GM18519 (cell line): ENCODE measurements at regions not wholly inside any gene's neighbourhood (a gene's known extent, or its start where the extent isn't known, plus 50 kb on each side); places are given as distances from the start of the nearest gene placed in this dataset.
"Not testable (repeated sequence)": the region's sequence is repeated elsewhere in the genome, so short reads cannot be mapped to it uniquely, and the experiment has no call there.

Experiments
- ATAC-seq: cut with Tn5 transposase; IDR thresholded peaks from one replicate; pipeline ENCODE4 v1.9.1; 2021; ENCODE audit warnings: mild to moderate bottlenecking, moderate library complexity; ENCODE audit not compliant: unreplicated experiment, low FRiP score

- ATAC-seq, result no peak
Observed at GRCh38 chr2:175439416-175439815, 257.9 kb upstream of the ATP5MC3 start.

- no peak for ATAC-seq
Observed at GRCh38 chr2:175437167-175437566, 255.7 kb upstream of the ATP5MC3 start.

DNA sequence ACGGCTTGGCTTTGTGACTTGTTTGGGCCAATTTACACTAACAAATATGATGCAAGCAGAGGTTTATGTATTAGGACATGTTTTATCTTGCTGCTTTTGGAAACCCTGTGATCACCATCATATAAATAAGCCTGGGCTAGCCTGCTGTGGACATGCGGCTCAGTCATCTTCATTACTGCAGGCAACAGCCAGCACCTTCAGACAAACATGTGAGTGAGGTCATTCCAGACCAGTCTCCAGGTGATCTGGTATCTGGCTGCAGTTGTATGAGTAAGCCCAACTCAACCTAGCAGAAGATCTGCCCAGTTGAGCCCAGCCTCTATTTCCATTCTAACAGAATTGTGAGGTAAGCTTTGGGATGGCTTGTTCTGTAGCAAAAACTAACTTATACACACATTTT, 254.6 kb upstream of the ATP5MC3 start:
- no peak for ATAC-seq

DNA sequence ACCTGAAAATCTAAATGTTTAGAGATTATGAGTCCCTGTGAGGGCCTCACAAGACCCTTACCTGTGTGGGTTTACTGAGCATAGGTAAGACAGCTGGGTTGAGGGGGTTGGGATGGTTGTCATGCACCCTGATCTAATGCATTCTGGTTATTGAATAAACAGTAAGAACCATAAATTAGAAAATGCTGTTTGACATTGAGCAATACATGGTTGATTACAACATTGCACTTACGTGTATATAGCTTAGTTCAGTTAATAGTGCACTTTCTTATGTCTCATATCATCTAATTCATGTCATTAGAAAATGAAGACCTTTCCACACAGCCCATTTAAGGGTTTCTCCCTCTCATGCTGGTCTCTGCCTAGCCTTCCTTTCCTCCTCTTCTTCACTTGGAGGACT, 253.5 kb upstream of the ATP5MC3 start:
- ATAC-seq, result no peak

GRCh38 chr2:175432793-175433192, 251.3 kb upstream of the ATP5MC3 start:
- no peak for ATAC-seq

DNA sequence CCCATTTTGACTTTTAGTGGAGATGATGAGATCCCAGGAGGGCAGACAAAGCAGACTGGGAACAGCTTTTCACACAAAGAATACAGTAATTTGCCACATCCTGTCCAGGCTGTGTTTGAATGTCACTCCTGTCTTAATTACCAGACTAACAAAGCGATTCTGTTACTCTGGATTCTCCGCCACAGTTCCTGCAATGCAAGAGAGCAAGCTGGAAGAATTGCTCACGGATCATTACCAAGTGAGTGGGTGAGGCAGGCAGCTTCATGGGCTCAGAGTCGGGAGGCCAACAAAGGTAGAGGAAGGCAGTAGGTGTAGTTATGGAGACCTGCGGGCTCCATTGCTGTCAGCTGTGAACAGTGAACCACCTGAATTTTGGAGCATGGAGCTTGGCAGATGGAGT, 250.5 kb upstream of the ATP5MC3 start:
- ATAC-seq, result no peak

DNA sequence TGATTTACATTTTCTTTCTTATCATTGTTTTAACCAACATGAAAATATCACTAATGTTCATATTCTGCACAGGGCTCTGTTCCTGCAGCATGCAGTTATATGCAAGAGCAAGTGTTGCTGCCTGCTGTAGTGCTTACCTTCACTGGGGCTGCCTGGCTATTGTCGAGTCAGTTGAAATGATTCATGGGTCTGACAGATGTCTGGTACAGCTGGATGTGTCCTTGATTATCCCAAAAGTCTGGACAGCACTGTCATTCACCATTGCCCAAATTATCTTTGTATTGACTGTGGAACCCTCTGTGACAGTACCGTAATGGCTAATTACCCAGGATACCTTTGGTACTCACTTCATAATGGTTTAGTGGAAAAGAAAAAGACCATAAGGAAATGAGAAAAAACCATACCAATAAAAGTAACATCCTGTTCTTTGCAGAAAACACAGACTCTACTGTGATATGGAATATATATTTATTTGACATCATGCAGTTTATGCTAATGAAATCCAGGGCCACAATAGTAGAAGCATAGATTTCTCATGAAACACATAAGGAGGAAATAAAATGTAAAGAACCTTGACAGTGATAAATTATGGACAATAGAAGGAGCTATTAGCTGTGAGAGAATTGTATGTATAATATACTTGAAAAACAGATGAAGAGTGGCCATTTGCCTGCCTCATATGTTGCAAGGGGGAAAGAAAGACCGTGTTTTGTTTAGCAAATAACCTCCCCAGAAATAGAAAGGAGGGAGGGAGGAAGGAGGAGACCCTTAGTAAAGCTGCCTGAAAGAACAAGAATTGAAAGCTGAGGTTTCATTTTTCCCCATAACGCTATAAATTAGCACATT, 249.8 kb upstream of the ATP5MC3 start:
- ATAC-seq, result no peak

DNA sequence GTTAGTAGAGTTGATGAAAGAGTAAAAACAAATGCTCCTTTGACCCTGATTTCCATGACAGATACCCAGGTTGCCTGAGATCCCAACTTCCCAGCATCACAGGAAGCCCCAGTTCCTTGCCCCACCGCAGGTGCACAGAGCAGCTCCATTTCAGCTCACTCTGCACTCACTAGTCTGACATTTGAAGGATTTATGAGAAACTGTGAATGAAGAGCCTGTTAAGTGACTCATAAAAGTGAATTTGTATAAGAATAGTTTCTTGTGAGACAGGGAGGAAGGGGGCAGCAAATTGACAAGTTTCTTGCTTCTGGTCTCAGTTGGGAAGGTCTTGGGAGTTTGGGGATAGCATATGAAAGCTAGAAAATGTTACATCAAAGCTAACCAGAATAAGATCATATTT, 248.7 kb upstream of the ATP5MC3 start:
- no peak for ATAC-seq

- no peak for ATAC-seq
Observed at GRCh38 chr2:175418224-175418835, 236.8 kb upstream of the ATP5MC3 start.

- ATAC-seq, result peak; percentile 58
Observed at GRCh38 chr2:175414882-175415487, 233.5 kb upstream of the ATP5MC3 start.

DNA sequence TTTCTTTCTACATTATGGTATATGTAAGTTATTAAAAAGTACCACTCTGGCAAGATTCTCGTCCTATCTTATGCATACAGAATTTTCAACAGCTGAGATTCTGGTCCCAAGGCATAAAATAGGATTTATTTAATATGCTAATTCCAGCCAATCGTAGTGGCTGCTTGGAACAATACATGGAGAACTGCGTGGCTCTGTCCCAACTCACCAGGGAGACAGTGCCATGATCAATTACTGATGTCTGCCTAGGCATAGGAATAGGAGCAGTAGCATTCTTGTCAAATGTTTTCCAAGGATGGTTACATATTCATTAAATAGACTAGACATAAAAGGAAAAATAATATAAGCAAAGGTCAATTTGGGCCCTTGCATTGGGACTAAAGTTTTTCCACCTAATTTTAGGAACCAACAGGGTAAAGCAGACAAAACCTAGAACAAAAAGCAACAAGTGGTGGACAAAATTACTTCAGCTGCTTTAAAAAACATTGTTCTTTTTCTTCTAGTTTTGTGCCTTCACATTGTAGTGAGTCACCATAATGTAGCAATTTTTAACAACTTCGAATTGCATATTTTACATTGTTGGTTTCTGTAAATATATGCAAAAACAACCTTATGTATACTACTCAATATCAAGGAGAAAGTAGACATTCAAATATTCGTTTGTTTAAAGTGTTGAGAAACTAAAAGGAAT, 232.8 kb upstream of the ATP5MC3 start:
- no peak for ATAC-seq

- not testable (repeated sequence) for ATAC-seq
Observed at GRCh38 chr2:175410941-175411340, 229.4 kb upstream of the ATP5MC3 start.

DNA sequence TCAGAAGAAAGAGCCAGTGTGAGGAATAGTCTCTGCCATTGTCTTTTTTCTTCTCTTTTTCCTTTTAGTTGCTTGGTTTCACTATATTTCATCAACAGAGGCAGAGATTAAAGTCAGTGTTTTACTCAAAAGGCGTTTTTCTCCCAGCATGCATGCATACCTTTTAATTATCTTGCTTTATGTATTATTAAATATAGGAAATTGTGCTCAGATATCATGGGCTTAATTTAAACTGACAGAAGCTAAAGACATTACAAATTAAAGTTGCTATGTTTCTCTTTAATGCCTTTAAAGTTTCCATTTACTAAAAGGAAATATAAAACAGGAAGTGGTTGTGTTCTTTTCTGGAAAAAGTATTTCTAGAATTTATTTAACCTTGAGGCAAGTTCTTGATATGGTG, 223.3 kb upstream of the ATP5MC3 start:
- no peak for ATAC-seq

GRCh38 chr2:175403599-175404221, 222.2 kb upstream of the ATP5MC3 start:
- no peak for ATAC-seq

GRCh38 chr2:175402571-175402970, 221.1 kb upstream of the ATP5MC3 start:
- ATAC-seq, result no peak

GRCh38 chr2:175401956-175402469, 220.5 kb upstream of the ATP5MC3 start:
- ATAC-seq, result no peak

DNA sequence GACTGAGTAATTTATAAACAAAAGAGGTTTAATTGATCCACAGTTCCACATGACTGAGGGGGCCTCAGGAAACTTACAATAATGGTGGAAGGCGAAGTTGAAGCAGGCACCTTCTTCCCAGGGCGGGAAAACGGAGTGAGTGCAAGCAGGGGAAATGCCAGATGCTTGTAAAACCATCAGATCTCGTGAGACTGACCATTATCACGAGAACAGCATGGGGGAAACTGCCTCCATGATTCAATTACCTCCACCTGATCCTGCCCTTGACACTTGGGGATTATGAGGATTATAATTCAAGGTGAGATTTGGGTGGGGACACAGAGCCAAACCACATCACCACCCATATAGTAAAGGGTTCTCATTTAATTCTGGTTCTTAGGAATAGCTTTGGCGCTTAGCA, 219.5 kb upstream of the ATP5MC3 start:
- no peak for ATAC-seq

GRCh38 chr2:175399326-175399725, 217.8 kb upstream of the ATP5MC3 start:
- ATAC-seq, result no peak

GRCh38 chr2:175398848-175399247, 217.3 kb upstream of the ATP5MC3 start:
- ATAC-seq, result no peak

GRCh38 chr2:175396696-175397095, 215.2 kb upstream of the ATP5MC3 start:
- ATAC-seq, result no peak
